Body of pancreas (tissue), 4 donors: ENCODE measurements at regions not wholly inside any gene's neighbourhood (a gene's known extent, or its start where the extent isn't known, plus 50 kb on each side); places are given as distances from the start of the nearest gene placed in this dataset.

Experiments
- ATAC-seq: fragments of 150-250 bp; one replicate; pipeline ENCODE4 v1.9.1; 2016
- DNase-seq, 4 donors: peaks; one replicate each; pipeline ENCODE4 v3.0.0-alpha.2; 2019
- H3K27ac ChIP-seq, 4 donors: fragments of 200-600 bp; sonication (generic); 1 replicate in 3 of 4; 2 replicates in 1 of 4; pipeline versions ENCODE4 v1.5.1 to v1.6.1; 2016 to 2019; ENCODE audit warnings: mild to moderate bottlenecking in 1 of 4, mixed read lengths in 1 of 4, moderate library complexity in 1 of 4
- H3K27me3 ChIP-seq, 2 donors: fragments of 200-600 bp; sonication (generic); one replicate each; pipeline ENCODE4 v1.6.0; 2016; ENCODE audit warnings: mild to moderate bottlenecking in 1 of 2
- H3K36me3 ChIP-seq, 2 donors: fragments of 200-600 bp; sonication (generic); replicated peaks in 1 of 2; 2 replicates each; pipeline ENCODE4 v1.5.1; 2016; ENCODE audit warnings: low read depth in 2 of 2; ENCODE audit not compliant: insufficient read depth in 1 of 2
- H3K4me1 ChIP-seq: fragments of 200-600 bp; sonication (generic); one replicate; pipeline ENCODE4 v1.6.0; 2016
- H3K4me3 ChIP-seq, 2 donors: fragments of 200-600 bp; sonication (generic); 1 replicate in 1 of 2; 2 replicates in 1 of 2; pipeline ENCODE4 v1.5.1; 2016 to 2019
- H3K9me3 ChIP-seq, 3 donors: fragments of 200-600 bp; sonication (generic); 1 replicate in 2 of 3; 2 replicates in 1 of 3; pipeline ENCODE4 v1.5.1; 2016
- POLR2A ChIP-seq, 3 donors: fragments of 450-650 bp; IDR thresholded peaks; one replicate each; pipeline ENCODE4 v1.6.1; 2016; ENCODE audit warnings: antibody characterized with exemption in 3 of 3, mild to moderate bottlenecking in 2 of 3
- WGBS, 2 donors: methylation state at CpG; one replicate each; pipeline ENCODE4 v1.1.5; 2017; 5-methylcytosine and 5-hydroxymethylcytosine counted together
- intact Hi-C: fragments of 100-400 bp; cut with DNase I; formaldehyde crosslinking; loops from one replicate; pipeline ENCODE4 v1.15.1; 2023
- TF ChIP-seq, protein P1 (sequence below), 7 experiments: fragments of 450-650 bp in 4 of 7; fragments of 200-600 bp in 3 of 7; sonication (generic) in 3 of 7; IDR thresholded peaks; one replicate each; pipeline ENCODE4 v1.5.1; 2016 to 2019; ENCODE audit warnings: antibody characterized with exemption in 7 of 7

DNA sequence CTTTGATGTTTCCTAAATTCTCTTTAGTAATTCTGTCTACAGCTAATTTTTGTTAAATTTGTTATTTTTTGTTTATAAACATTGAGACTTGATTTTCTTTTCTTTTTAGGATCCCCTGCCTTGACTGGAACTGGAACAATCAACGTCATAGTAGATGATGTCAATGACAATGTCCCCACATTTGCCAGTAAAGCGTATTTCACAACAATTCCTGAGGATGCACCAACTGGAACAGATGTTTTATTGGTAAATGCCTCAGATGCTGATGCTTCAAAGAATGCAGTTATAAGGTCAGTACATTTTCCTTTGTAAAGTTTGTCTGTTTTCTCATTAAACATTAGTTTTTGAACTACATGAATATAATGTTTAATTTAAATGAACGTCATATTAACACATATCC, 119.4 kb downstream of the FAT4 start:
- intact Hi-C loops, result no loop called here
- no peaks in the 10 kb centered on the region for H3K27me3 ChIP-seq
- no peak overlapping the region for H3K4me3 ChIP-seq
- H3K4me1 ChIP-seq, result no peaks in the 10 kb centered on the region
- peaks cover 0 to 2% (median 0%) of the 10 kb centered on the region in 3 donors for H3K9me3 ChIP-seq
- H3K27ac ChIP-seq, result no peak overlapping the region
- TF ChIP-seq POLR2A (IDR thresholded peaks at IDR 0.05), result no peak
- TF ChIP-seq, protein P1, sequence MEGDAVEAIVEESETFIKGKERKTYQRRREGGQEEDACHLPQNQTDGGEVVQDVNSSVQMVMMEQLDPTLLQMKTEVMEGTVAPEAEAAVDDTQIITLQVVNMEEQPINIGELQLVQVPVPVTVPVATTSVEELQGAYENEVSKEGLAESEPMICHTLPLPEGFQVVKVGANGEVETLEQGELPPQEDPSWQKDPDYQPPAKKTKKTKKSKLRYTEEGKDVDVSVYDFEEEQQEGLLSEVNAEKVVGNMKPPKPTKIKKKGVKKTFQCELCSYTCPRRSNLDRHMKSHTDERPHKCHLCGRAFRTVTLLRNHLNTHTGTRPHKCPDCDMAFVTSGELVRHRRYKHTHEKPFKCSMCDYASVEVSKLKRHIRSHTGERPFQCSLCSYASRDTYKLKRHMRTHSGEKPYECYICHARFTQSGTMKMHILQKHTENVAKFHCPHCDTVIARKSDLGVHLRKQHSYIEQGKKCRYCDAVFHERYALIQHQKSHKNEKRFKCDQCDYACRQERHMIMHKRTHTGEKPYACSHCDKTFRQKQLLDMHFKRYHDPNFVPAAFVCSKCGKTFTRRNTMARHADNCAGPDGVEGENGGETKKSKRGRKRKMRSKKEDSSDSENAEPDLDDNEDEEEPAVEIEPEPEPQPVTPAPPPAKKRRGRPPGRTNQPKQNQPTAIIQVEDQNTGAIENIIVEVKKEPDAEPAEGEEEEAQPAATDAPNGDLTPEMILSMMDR (IDR thresholded peaks at IDR 0.05), result no peak
- no peaks in the 10 kb centered on the region for H3K36me3 ChIP-seq
- ATAC-seq (no peak), DNase-seq (no peak)
- 79 to 80% methylated on average over 3 of the region's 3 CpGs for WGBS, 2 donors

DNA sequence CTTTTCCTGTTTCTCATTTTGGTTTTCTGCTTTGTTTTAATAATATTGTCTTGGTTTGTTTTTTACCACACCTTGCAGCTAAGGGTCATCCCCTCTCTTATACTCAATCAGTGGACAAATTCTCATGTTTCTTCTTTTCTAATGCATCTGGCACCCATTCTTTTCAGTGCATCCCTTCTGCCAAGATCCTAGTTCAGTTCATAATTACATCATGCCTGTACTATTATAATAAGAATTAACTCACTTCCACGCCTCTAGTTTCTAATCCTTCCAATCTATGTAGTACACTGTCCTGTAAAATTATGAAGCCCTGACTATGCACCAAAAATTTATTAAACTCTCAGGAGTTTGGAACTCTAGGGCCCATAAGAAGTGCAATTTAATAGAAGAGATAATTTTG, 126.1 kb downstream of the FAT4 start:
- WGBS, 2 donors, result 69 to 73% methylated on average over 1 of the region's 1 CpG
- TF ChIP-seq, protein P1 (IDR thresholded peaks at IDR 0.05), result no peak
- no peak for TF ChIP-seq POLR2A (IDR thresholded peaks at IDR 0.05)
- H3K27ac ChIP-seq, result no peak overlapping the region
- no peaks in the 10 kb centered on the region for H3K27me3 ChIP-seq
- no peaks in the 10 kb centered on the region for H3K36me3 ChIP-seq
- no peaks in the 10 kb centered on the region for H3K4me1 ChIP-seq
- ATAC-seq, result no peak
- DNase-seq, result no peak
- no peak overlapping the region for H3K4me3 ChIP-seq
- intact Hi-C loops, result no loop called here
- no peaks in the 10 kb centered on the region for H3K9me3 ChIP-seq

DNA sequence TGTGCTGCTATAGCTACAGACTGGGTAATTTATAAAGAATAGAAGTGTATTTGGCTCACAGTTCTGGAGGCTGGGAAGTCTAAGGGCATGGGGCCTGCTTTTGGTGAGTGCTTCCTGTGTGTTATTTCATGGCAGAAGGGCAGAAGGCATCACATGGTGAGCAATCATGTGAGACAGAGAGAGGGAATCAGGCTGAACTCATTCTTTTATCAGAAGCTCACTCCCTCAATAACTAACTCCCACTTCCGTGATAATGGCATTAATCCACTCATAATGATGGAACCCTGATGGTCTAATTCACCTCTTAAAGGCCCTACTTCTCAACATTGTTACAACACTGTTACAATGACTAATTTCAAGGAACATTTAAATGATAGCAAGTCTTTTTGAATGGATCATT, 129.4 kb downstream of the FAT4 start:
- ATAC-seq (no peak), DNase-seq (no peak)
- no peaks in the 10 kb centered on the region for H3K27me3 ChIP-seq
- H3K4me1 ChIP-seq, result no peaks in the 10 kb centered on the region
- intact Hi-C loops, result no loop called here
- 70 to 73% methylated on average over 1 of the region's 1 CpG for WGBS, 2 donors
- H3K36me3 ChIP-seq, result no peaks in the 10 kb centered on the region
- H3K4me3 ChIP-seq, result no peak overlapping the region
- no peaks in the 10 kb centered on the region for H3K9me3 ChIP-seq
- H3K27ac ChIP-seq, result no peak overlapping the region
- TF ChIP-seq, protein P1 (IDR thresholded peaks at IDR 0.05), result no peak

DNA sequence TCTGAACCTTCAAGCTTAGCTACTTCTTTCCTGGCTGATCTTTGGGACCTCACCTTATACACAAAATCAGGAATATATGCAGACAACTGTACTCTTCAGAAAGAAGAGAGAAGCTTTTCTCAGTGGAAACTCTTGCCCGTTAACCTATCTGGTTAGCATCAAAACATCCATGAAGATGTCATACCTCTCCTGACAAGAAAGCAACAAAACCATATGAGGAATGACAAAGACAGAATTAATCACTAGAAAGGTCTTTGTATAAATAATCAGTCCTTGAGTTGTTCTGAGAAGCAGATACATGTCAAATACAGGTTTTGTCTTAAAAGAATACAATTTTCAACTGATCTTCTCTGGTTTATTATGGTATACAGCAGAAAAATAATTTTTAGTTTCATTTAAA, 130.8 kb downstream of the FAT4 start:
- Histone ChIP-seq H3K4me3 (no peak overlapping the region), H3K9me3 (no peaks in the 10 kb centered on the region), H3K4me1 (no peaks in the 10 kb centered on the region), H3K27me3 (no peaks in the 10 kb centered on the region), H3K36me3 (no peaks in the 10 kb centered on the region), H3K27ac (no peak overlapping the region)
- DNase-seq, result no peak
- TF ChIP-seq POLR2A (IDR thresholded peaks at IDR 0.05), result no peak
- TF ChIP-seq, protein P1 (IDR thresholded peaks at IDR 0.05), result no peak
- intact Hi-C loops, result no loop called here
- ATAC-seq, result no peak
- WGBS, 2 donors, result 72 to 79% methylated on average over 1 of the region's 1 CpG

DNA sequence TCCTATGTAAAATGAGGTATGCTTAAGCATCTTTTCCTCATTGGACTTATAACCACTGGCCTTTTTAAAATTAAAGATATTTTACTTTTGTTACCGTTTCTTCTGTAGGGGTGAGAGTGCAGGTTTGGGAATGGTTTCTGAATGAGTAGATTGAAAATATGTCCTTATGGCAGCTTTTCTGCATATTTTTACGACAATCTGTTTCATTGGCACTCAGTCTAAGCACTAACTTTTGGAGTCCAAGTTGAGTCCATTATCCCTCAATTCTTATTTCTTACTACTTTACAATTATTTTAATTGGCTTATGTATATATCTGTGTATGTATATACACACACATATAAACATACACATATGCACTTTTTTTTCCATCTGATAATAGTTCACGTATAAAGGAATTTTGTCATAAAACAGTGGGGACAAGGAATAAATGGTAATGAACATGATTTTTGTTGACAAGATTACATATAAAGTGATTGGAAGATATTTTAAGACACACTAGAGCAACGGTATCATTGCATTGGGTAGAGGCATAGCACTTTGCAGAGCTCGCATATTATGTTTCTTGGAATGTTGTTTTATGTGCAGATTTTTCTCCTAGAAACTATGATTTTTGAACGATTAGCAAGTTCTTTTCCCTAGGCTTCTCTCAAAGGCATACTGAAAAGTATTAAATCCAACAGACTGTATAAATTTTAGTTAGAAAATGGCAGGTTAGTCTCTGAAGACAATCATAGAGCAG, 133.0 kb downstream of the FAT4 start:
- WGBS, 2 donors, result 61 to 81% methylated on average over 5 to 6 of the region's 6 CpGs
- DNase-seq (no peak), ATAC-seq (no peak)
- intact Hi-C loops, result no loop called here
- Histone ChIP-seq H3K27me3 (no peaks in the 10 kb centered on the region), H3K4me1 (no peaks in the 10 kb centered on the region), H3K36me3 (no peaks in the 10 kb centered on the region), H3K27ac (no peak overlapping the region), H3K4me3 (no peak overlapping the region), H3K9me3 (no peaks in the 10 kb centered on the region)
- TF ChIP-seq POLR2A (IDR thresholded peaks at IDR 0.05), result no peak
- TF ChIP-seq, protein P1 (IDR thresholded peaks at IDR 0.05), result no peak
